DND-41 (cell line): ENCODE measurements at regions not wholly inside any gene's neighbourhood (a gene's known extent, or its start where the extent isn't known, plus 50 kb on each side); places are given as distances from the start of the nearest gene placed in this dataset.

Source experiments
- ATAC-seq: fragments of 200-7000 bp; cut with Tn5 transposase; 3 replicates; pipeline ENCODE4 v1.9.1; 2021; ENCODE audit warnings: low read depth; ENCODE audit not compliant: insufficient read depth
- DNase-seq: peaks from one replicate; pipeline ENCODE4 v3.0.0-alpha.2; 2020
- H2AFZ ChIP-seq: 2 replicates; pipeline ENCODE4 v1.6.0; 2012; ENCODE audit warnings: low read depth, low read length
- H3K27ac ChIP-seq: 2 replicates; pipeline ENCODE4 v1.5.1; 2012; ENCODE audit warnings: low read length, inconsistent platforms
- H3K27me3 ChIP-seq: fragments of 200-600 bp; sonication (generic); 2 replicates; pipeline ENCODE4 v1.6.0; 2012; ENCODE audit warnings: low read length, mild to moderate bottlenecking, inconsistent platforms; ENCODE audit not compliant: insufficient read depth, poor library complexity
- H3K36me3 ChIP-seq: 2 replicates; pipeline ENCODE4 v1.5.1; 2012; ENCODE audit warnings: low read length, inconsistent platforms; ENCODE audit not compliant: insufficient read depth
- H3K4me1 ChIP-seq: 2 replicates; pipeline ENCODE4 v1.5.1; 2012; ENCODE audit warnings: mild to moderate bottlenecking, low read length; ENCODE audit not compliant: insufficient read depth
- H3K4me2 ChIP-seq: 2 replicates; pipeline ENCODE4 v1.6.0; 2012; ENCODE audit warnings: mild to moderate bottlenecking, moderate library complexity, low read length, inconsistent platforms; ENCODE audit not compliant: insufficient read depth
- H3K4me3 ChIP-seq, 2 experiments: fragments of 200-600 bp in 1 of 2; shearing (Covaris generic) in 1 of 2; 2 replicates each; pipeline ENCODE4 v1.5.1; 2012 to 2016; ENCODE audit warnings: inconsistent platforms in 2 of 2, low read length in 2 of 2, mild to moderate bottlenecking in 2 of 2, low read depth in 1 of 2, moderate library complexity in 1 of 2
- H3K79me2 ChIP-seq: 2 replicates; pipeline ENCODE4 v1.6.0; 2012; ENCODE audit warnings: low read length, inconsistent platforms; ENCODE audit not compliant: insufficient read depth
- H3K9ac ChIP-seq: 2 replicates; pipeline ENCODE4 v1.6.0; 2012; ENCODE audit warnings: low read depth, mild to moderate bottlenecking, inconsistent platforms, low read length, moderate library complexity
- H3K9me3 ChIP-seq: 2 replicates; pipeline ENCODE4 v1.5.1; 2012; ENCODE audit warnings: low read length, moderate library complexity, mild to moderate bottlenecking, inconsistent platforms; ENCODE audit not compliant: insufficient read depth, severe bottlenecking
- H4K20me1 ChIP-seq: 2 replicates; pipeline ENCODE4 v1.6.0; 2012; ENCODE audit warnings: low read length; ENCODE audit not compliant: insufficient read depth
- CTCF ChIP-seq: IDR thresholded peaks from 2 replicates; pipeline ENCODE4 v1.5.1; 2012; ENCODE audit warnings: borderline replicate concordance, low read length, moderate library complexity, mild to moderate bottlenecking; ENCODE audit not compliant: poor library complexity, severe bottlenecking; ENCODE audit errors: extremely low read depth
- EZH2 ChIP-seq: IDR thresholded peaks from 3 replicates; pipeline ENCODE4 v1.6.1; 2012; ENCODE audit warnings: borderline replicate concordance, low read depth, mild to moderate bottlenecking, moderate library complexity, low read length, inconsistent platforms; ENCODE audit not compliant: severe bottlenecking

GRCh38 chr9:26439061-26439624, 453.5 kb downstream of the CAAP1 start:
- no peak for ATAC-seq
- no peaks in the 10 kb centered on the region for H3K79me2 ChIP-seq

GRCh38 chr9:26437056-26437711, 455.4 kb downstream of the CAAP1 start:
- no peaks in the 10 kb centered on the region for H3K27me3 ChIP-seq
- no peak overlapping the region for H3K4me2 ChIP-seq
- H3K36me3 ChIP-seq: no peaks in the 10 kb centered on the region
- no peak for DNase-seq
- no peak overlapping the region for H3K4me3 ChIP-seq
- H3K9me3 ChIP-seq: no peaks in the 10 kb centered on the region
- no peak overlapping the region for H2AFZ ChIP-seq
- no peak overlapping the region for H3K27ac ChIP-seq
- TF ChIP-seq EZH2 (no peak), CTCF (no peak)
- no peaks in the 10 kb centered on the region for H4K20me1 ChIP-seq
- H3K79me2 ChIP-seq: no peaks in the 10 kb centered on the region
- no peak for ATAC-seq
- no peak overlapping the region for H3K9ac ChIP-seq
- H3K4me1 ChIP-seq: no peaks in the 10 kb centered on the region

More at GRCh38 chr9:26439061-26439624, 453.5 kb downstream of the CAAP1 start:
- DNase-seq: no peak
- H3K27me3 ChIP-seq: no peaks in the 10 kb centered on the region
- no peaks in the 10 kb centered on the region for H4K20me1 ChIP-seq
- H3K9ac ChIP-seq: no peak overlapping the region
- H3K4me1 ChIP-seq: no peaks in the 10 kb centered on the region
- no peak overlapping the region for H3K4me3 ChIP-seq
- H3K4me2 ChIP-seq: no peak overlapping the region
- H3K36me3 ChIP-seq: no peaks in the 10 kb centered on the region
- TF ChIP-seq CTCF (no peak), EZH2 (no peak)
- no peak overlapping the region for H2AFZ ChIP-seq
- no peak overlapping the region for H3K27ac ChIP-seq
- H3K9me3 ChIP-seq: no peaks in the 10 kb centered on the region

GRCh38 chr9:26426551-26427131, 466.0 kb downstream of the CAAP1 start:
- DNase-seq: no peak
- no peaks in the 10 kb centered on the region for H3K79me2 ChIP-seq
- no peaks in the 10 kb centered on the region for H3K4me1 ChIP-seq
- no peaks in the 10 kb centered on the region for H3K9me3 ChIP-seq
- H3K36me3 ChIP-seq: no peaks in the 10 kb centered on the region
- H3K4me2 ChIP-seq: no peak overlapping the region
- no peak for ATAC-seq
- H3K9ac ChIP-seq: no peak overlapping the region
- H3K27me3 ChIP-seq: no peaks in the 10 kb centered on the region
- H2AFZ ChIP-seq: no peak overlapping the region
- H4K20me1 ChIP-seq: no peaks in the 10 kb centered on the region
- H3K27ac ChIP-seq: no peak overlapping the region
- TF ChIP-seq CTCF (no peak), EZH2 (no peak)
- H3K4me3 ChIP-seq: no peak overlapping the region
